GM12892 (cell line): ENCODE measurements at regions not wholly inside any gene's neighbourhood (a gene's known extent, or its start where the extent isn't known, plus 50 kb on each side); places are given as distances from the start of the nearest gene placed in this dataset.

ENCODE experiments used
- POLR2A ChIP-seq: IDR thresholded peaks from 2 replicates; pipeline ENCODE4 v1.6.1; 2011; ENCODE audit warnings: low read depth, low read length, control low read depth
- POLR2AphosphoS5 ChIP-seq: IDR thresholded peaks from 2 replicates; pipeline ENCODE4 v1.6.1; 2011; ENCODE audit warnings: low read depth, low read length, control low read depth
- TAF1 ChIP-seq: IDR thresholded peaks from 2 replicates; pipeline ENCODE4 v1.6.1; 2011; ENCODE audit warnings: low read depth, mild to moderate bottlenecking, control low read depth, low read length, borderline replicate concordance

- TF ChIP-seq TAF1: no peak
- TF ChIP-seq POLR2AphosphoS5: no peak
- no peak for TF ChIP-seq POLR2A
These were observed 115.6 kb upstream of the CDYL start for GRCh38 chr6:4660377-4661321.
